Gastrocnemius medialis (tissue), 4 donors: ENCODE measurements at regions not wholly inside any gene's neighbourhood (a gene's known extent, or its start where the extent isn't known, plus 50 kb on each side); places are given as distances from the start of the nearest gene placed in this dataset.

Source experiments
- ATAC-seq, 2 donors: fragments of 150-250 bp; one replicate each; pipeline ENCODE4 v1.9.1; 2016
- DNase-seq, 2 donors: peaks; one replicate each; pipeline ENCODE4 v3.0.0-alpha.2; 2019
- H3K27ac ChIP-seq, 4 donors: fragments of 200-600 bp; sonication (generic); 1 replicate in 1 of 4; 2 replicates in 3 of 4; pipeline ENCODE4 v1.5.1; 2016 to 2018; ENCODE audit warnings: mild to moderate bottlenecking in 2 of 4, moderate library complexity in 1 of 4
- H3K27me3 ChIP-seq, 3 donors: fragments of 200-600 bp; sonication (generic) in 2 of 3; 1 replicate in 1 of 3; 2 replicates in 2 of 3; pipeline versions ENCODE4 v1.5.1 to v1.6.0; 2016 to 2019; ENCODE audit warnings: mild to moderate bottlenecking in 1 of 3, moderate library complexity in 1 of 3
- H3K36me3 ChIP-seq, 2 donors: fragments of 200-600 bp; sonication (generic) in 1 of 2; one replicate each; pipeline ENCODE4 v1.5.1; 2017 to 2018
- H3K4me1 ChIP-seq, 2 donors: fragments of 200-600 bp; sonication (generic) in 1 of 2; one replicate each; pipeline ENCODE4 v1.5.1; 2016 to 2017; ENCODE audit warnings: mild to moderate bottlenecking in 2 of 2
- H3K4me3 ChIP-seq, 4 donors: fragments of 200-600 bp; sonication (generic) in 3 of 4; 1 replicate in 1 of 4; 2 replicates in 3 of 4; pipeline ENCODE4 v1.5.1; 2016 to 2019; ENCODE audit warnings: mild to moderate bottlenecking in 2 of 4
- H3K9me3 ChIP-seq, 3 donors: fragments of 200-600 bp; sonication (generic) in 2 of 3; 1 replicate in 1 of 3; 2 replicates in 2 of 3; pipeline ENCODE4 v1.5.1; 2016 to 2019
- CTCF ChIP-seq, 5 experiments: fragments of 450-650 bp in 3 of 5; fragments of 200-600 bp in 2 of 5; sonication (generic) in 2 of 5; IDR thresholded peaks in 4 of 5; conservative IDR thresholded peaks in 1 of 5; 1 replicate in 4 of 5; 2 replicates in 1 of 5; pipeline ENCODE4 v1.5.1; 2016 to 2019; ENCODE audit warnings: antibody characterized with exemption in 5 of 5, mild to moderate bottlenecking in 3 of 5, moderate library complexity in 3 of 5
- POLR2A ChIP-seq, 2 donors: fragments of 450-650 bp; IDR thresholded peaks; one replicate each; pipeline ENCODE4 v1.6.1; 2017; ENCODE audit warnings: antibody characterized with exemption in 2 of 2, mild to moderate bottlenecking in 2 of 2, moderate library complexity in 2 of 2
- in situ Hi-C, 4 donors: fragments of 200-750 bp; cut with MboI; loops; one replicate each; pipeline versions ENCODE4 v1.15.0 to v1.8.0; 2017; ENCODE audit warnings: low sequenced_read_pairs in 4 of 4
- intact Hi-C: fragments of 100-400 bp; cut with DNase I; formaldehyde crosslinking; loops from one replicate; pipeline ENCODE4 v1.15.1; 2023; ENCODE audit warnings: low total_unique reads

- no peak for ATAC-seq
- in situ Hi-C loops, result no loop called here
These were observed 500.9 kb downstream of the SLC16A7 start for GRCh38 chr12:60096727-60097126.

DNA sequence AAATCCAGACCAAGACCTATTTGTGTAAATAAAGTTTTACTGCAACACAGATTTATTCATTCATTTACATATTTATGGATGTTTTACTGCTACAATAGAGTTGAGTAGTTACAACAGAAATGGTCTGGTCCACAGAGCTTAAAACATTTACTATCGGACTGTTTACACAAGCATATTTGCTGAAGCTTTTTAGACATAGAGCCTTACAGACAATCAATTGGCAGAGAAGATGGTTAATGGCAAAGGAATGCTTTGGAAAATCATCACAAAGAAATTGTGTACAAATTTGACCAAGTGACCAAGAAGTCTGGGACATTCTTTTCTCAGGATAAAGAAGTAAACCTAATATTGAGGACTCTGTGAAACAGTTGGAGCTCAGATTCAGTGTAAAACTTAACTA lies 504.3 kb downstream of the SLC16A7 start:
- ATAC-seq, result no peak
- no peak overlapping the region for H3K27ac ChIP-seq
- H3K9me3 ChIP-seq, result no peaks in the 10 kb centered on the region
- in situ Hi-C loops, result no loop called here
- no peaks in the 10 kb centered on the region for H3K36me3 ChIP-seq
- no peak overlapping the region for H3K4me3 ChIP-seq
- no peaks in the 10 kb centered on the region for H3K27me3 ChIP-seq
- intact Hi-C loops, result no loop called here
- TF ChIP-seq CTCF (IDR thresholded peaks at IDR 0.05 in 4 of 5, conservative IDR thresholded peaks at IDR 0.05 in 1 of 5) (no peak), POLR2A (IDR thresholded peaks at IDR 0.05) (no peak)
- DNase-seq, result no peak
- H3K4me1 ChIP-seq, result no peaks in the 10 kb centered on the region

More at GRCh38 chr12:60096727-60097126, 500.9 kb downstream of the SLC16A7 start:
- intact Hi-C loops, result no loop called here
- Histone ChIP-seq H3K27me3 (no peaks in the 10 kb centered on the region), H3K4me3 (no peak overlapping the region), H3K4me1 (no peaks in the 10 kb centered on the region), H3K27ac (no peak overlapping the region), H3K9me3 (no peaks in the 10 kb centered on the region), H3K36me3 (no peaks in the 10 kb centered on the region)
- no peak for TF ChIP-seq POLR2A (IDR thresholded peaks at IDR 0.05)
- TF ChIP-seq CTCF (IDR thresholded peaks at IDR 0.05 in 4 of 5, conservative IDR thresholded peaks at IDR 0.05 in 1 of 5), result no peak
- DNase-seq, result no peak

DNA sequence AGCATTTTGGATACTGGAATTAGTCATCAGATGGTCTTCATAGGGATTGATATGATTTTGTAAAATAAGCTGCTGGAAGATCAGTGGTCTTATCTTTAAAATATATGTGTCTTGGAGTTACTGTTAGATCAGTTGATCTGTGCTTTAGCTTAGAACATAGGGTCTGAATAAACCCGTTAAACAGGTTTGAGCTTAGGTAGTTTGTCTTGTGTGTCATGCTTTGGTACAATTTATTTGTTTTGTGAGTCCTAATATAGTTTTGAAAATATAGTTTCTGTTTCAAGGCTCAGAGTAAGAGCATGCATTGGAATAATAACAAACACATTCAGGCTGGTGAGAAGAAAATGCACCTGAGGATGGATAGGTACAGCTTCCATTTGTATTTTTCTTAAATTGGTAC lies 505.0 kb downstream of the SLC16A7 start:
- DNase-seq (no peak), ATAC-seq (no peak)
- H3K27ac ChIP-seq, result no peak overlapping the region
- intact Hi-C loops (no loop called here), in situ Hi-C loops (no loop called here)
- H3K36me3 ChIP-seq, result no peaks in the 10 kb centered on the region
- no peak for TF ChIP-seq POLR2A (IDR thresholded peaks at IDR 0.05)
- H3K27me3 ChIP-seq, result no peaks in the 10 kb centered on the region
- H3K4me3 ChIP-seq, result no peak overlapping the region
- no peaks in the 10 kb centered on the region for H3K9me3 ChIP-seq
- H3K4me1 ChIP-seq, result no peaks in the 10 kb centered on the region

GRCh38 chr12:60101715-60102114 lies 505.9 kb downstream of the SLC16A7 start:
- intact Hi-C loops (no loop called here), in situ Hi-C loops (no loop called here)
- ATAC-seq, result no peak

DNA sequence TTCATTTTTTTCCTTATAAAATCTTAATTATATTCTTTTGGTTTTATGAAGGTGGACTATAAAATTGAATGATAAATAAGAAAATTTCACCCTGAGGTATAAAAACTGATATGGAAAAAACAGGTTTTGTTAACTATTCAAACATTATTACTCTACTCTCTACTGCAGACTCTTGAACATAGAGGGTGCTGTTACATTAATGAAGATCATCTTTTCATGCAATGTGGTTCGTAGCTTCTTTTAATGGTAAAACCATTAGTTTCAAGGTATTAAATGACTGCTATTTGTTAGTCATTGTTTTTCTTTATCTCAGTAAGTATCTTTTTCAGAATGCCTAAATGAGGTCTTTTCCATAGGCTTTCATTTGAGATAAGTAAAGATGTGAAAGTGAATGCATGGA lies 510.4 kb downstream of the SLC16A7 start:
- Histone ChIP-seq H3K4me3 (no peak overlapping the region), H3K36me3 (no peaks in the 10 kb centered on the region), H3K9me3 (no peaks in the 10 kb centered on the region), H3K4me1 (no peaks in the 10 kb centered on the region), H3K27ac (no peak overlapping the region), H3K27me3 (no peaks in the 10 kb centered on the region)
- intact Hi-C loops (no loop called here), in situ Hi-C loops (no loop called here)
- no peak for ATAC-seq
- no peak for DNase-seq
- TF ChIP-seq CTCF (IDR thresholded peaks at IDR 0.05 in 4 of 5, conservative IDR thresholded peaks at IDR 0.05 in 1 of 5) (no peak), POLR2A (IDR thresholded peaks at IDR 0.05) (no peak)

More at GRCh38 chr12:60101715-60102114, 505.9 kb downstream of the SLC16A7 start:
- Histone ChIP-seq H3K4me3 (no peak overlapping the region), H3K4me1 (no peaks in the 10 kb centered on the region), H3K27me3 (no peaks in the 10 kb centered on the region), H3K9me3 (no peaks in the 10 kb centered on the region), H3K27ac (no peak overlapping the region), H3K36me3 (no peaks in the 10 kb centered on the region)
- DNase-seq, result no peak
- TF ChIP-seq CTCF (IDR thresholded peaks at IDR 0.05 in 4 of 5, conservative IDR thresholded peaks at IDR 0.05 in 1 of 5) (no peak), POLR2A (IDR thresholded peaks at IDR 0.05) (no peak)
